22Rv1 (cell line): ENCODE measurements at regions not wholly inside any gene's neighbourhood (a gene's known extent, or its start where the extent isn't known, plus 50 kb on each side); places are given as distances from the start of the nearest gene placed in this dataset.

Experiments
- ZFX ChIP-seq: fragments of 450-650 bp; IDR thresholded peaks from 2 replicates; pipeline ENCODE4 v1.6.1; 2017; ENCODE audit warnings: antibody characterized with exemption, borderline replicate concordance
- TF ChIP-seq, protein P1 (sequence below): fragments of 450-650 bp; IDR thresholded peaks from 2 replicates; pipeline ENCODE4 v1.5.1; 2017; ENCODE audit warnings: mild to moderate bottlenecking

DNA sequence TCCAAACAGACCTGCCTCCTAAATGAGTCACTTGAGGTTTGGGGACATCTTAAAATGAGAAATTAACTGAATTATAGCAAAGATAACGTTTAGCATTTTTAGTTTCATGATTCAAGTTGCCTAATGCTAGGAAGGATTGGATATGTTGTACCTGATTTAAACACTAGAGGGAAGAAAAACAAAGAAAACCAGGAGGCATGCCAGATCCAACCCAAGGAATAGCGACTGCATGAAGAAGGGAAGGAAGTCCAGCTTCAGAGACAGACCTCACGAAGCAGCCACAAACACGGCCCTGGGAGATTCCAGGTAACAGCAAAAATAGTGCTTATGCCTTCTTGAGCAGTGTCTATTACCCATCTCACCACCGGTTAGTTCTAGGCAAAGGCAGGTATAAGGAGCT lies 499.9 kb upstream of the SPHKAP start:
- TF ChIP-seq, protein P1, sequence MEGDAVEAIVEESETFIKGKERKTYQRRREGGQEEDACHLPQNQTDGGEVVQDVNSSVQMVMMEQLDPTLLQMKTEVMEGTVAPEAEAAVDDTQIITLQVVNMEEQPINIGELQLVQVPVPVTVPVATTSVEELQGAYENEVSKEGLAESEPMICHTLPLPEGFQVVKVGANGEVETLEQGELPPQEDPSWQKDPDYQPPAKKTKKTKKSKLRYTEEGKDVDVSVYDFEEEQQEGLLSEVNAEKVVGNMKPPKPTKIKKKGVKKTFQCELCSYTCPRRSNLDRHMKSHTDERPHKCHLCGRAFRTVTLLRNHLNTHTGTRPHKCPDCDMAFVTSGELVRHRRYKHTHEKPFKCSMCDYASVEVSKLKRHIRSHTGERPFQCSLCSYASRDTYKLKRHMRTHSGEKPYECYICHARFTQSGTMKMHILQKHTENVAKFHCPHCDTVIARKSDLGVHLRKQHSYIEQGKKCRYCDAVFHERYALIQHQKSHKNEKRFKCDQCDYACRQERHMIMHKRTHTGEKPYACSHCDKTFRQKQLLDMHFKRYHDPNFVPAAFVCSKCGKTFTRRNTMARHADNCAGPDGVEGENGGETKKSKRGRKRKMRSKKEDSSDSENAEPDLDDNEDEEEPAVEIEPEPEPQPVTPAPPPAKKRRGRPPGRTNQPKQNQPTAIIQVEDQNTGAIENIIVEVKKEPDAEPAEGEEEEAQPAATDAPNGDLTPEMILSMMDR, result peak; percentile 31
- no peak for TF ChIP-seq ZFX
